GM19467 (cell line): ENCODE measurements at regions not wholly inside any gene's neighbourhood (a gene's known extent, or its start where the extent isn't known, plus 50 kb on each side); places are given as distances from the start of the nearest gene placed in this dataset.
A peak's percentile ranks its signal among the peaks of the same experiment; 100 is the strongest.

ENCODE experiments used
- ATAC-seq: cut with Tn5 transposase; IDR thresholded peaks from one replicate; pipeline ENCODE4 v1.9.1; 2021; ENCODE audit warnings: mild to moderate bottlenecking, moderate library complexity; ENCODE audit not compliant: unreplicated experiment

- ATAC-seq = peak; percentile 42
These were observed 96.0 kb upstream of the DUSP10 start for GRCh38 chr1:221837896-221838295.

- no peak for ATAC-seq
These were observed 93.0 kb upstream of the DUSP10 start for GRCh38 chr1:221834698-221835513.

- ATAC-seq = no peak
These were observed 90.7 kb upstream of the DUSP10 start for GRCh38 chr1:221832617-221833016.

- no peak for ATAC-seq
These were observed 90.3 kb upstream of the DUSP10 start for GRCh38 chr1:221832151-221832550.

GRCh38 chr1:221829327-221830015 is 87.6 kb upstream of the DUSP10 start:
- ATAC-seq = no peak

- no peak for ATAC-seq
These were observed 85.4 kb upstream of the DUSP10 start for GRCh38 chr1:221827307-221827642.

- ATAC-seq = no peak
These were observed 83.0 kb upstream of the DUSP10 start for GRCh38 chr1:221824909-221825308.

- ATAC-seq = no peak
These were observed 82.1 kb upstream of the DUSP10 start for GRCh38 chr1:221824025-221824424.

- ATAC-seq = no peak
These were observed 81.7 kb upstream of the DUSP10 start for GRCh38 chr1:221823561-221823960.

- ATAC-seq = no peak
These were observed 81.3 kb upstream of the DUSP10 start for GRCh38 chr1:221823149-221823548.

- no peak for ATAC-seq
These were observed 80.7 kb upstream of the DUSP10 start for GRCh38 chr1:221822591-221822990.

- no peak for ATAC-seq
These were observed 75.0 kb upstream of the DUSP10 start for GRCh38 chr1:221816899-221817298.

GRCh38 chr1:221815660-221816059 is 73.8 kb upstream of the DUSP10 start:
- no peak for ATAC-seq

GRCh38 chr1:221813887-221814286 is 72.0 kb upstream of the DUSP10 start:
- no peak for ATAC-seq

GRCh38 chr1:221812905-221813597 is 71.2 kb upstream of the DUSP10 start:
- ATAC-seq = no peak

GRCh38 chr1:221812088-221812752 is 70.3 kb upstream of the DUSP10 start:
- ATAC-seq = no peak

GRCh38 chr1:221810406-221810805 is 68.5 kb upstream of the DUSP10 start:
- no peak for ATAC-seq

GRCh38 chr1:221809091-221810029 is 67.5 kb upstream of the DUSP10 start:
- no peak for ATAC-seq

GRCh38 chr1:221806984-221807383 is 65.1 kb upstream of the DUSP10 start:
- no peak for ATAC-seq

GRCh38 chr1:221806236-221806635 is 64.3 kb upstream of the DUSP10 start:
- no peak for ATAC-seq
